ENCODE measurements at regions not wholly inside any gene's neighbourhood (a gene's known extent, or its start where the extent isn't known, plus 50 kb on each side); places are given as distances from the start of the nearest gene placed in this dataset.

GRCh38 chr18:67043276-67043675, 439.4 kb upstream of the CDH19 start:
- no peak for DNase-seq (ENCODE audit: low spot score)
- FAIRE-seq, result no peak

- no peak for FAIRE-seq
Measured at GRCh38 chr18:67041334-67041733, 437.4 kb upstream of the CDH19 start.

GRCh38 chr18:67035026-67035425, 431.1 kb upstream of the CDH19 start:
- FAIRE-seq (no peak), DNase-seq (ENCODE audit: low spot score) (no peak)

More at GRCh38 chr18:67041334-67041733, 437.4 kb upstream of the CDH19 start:
- no peak for DNase-seq (ENCODE audit: low spot score)

- no peak for FAIRE-seq
- DNase-seq (ENCODE audit: low spot score), result no peak
Measured at GRCh38 chr18:67023059-67023458, 419.2 kb upstream of the CDH19 start.

GRCh38 chr18:67010919-67011318, 407.0 kb upstream of the CDH19 start:
- DNase-seq (ENCODE audit: low spot score) (peak; percentile 6), FAIRE-seq (no peak)

GRCh38 chr18:67007999-67008398, 404.1 kb upstream of the CDH19 start:
- FAIRE-seq (no peak), DNase-seq (ENCODE audit: low spot score) (no peak)

- DNase-seq (ENCODE audit: low spot score), result no peak
- no peak for FAIRE-seq
Measured at GRCh38 chr18:67007085-67007484, 403.2 kb upstream of the CDH19 start.

- no peak for FAIRE-seq
- DNase-seq (ENCODE audit: low spot score), result peak; percentile 8
Measured at GRCh38 chr18:67001052-67001451, 397.2 kb upstream of the CDH19 start.

GRCh38 chr18:66999003-66999402, 395.1 kb upstream of the CDH19 start:
- FAIRE-seq (no peak), DNase-seq (ENCODE audit: low spot score) (no peak)

- FAIRE-seq (no peak), DNase-seq (ENCODE audit: low spot score) (no peak)
Measured at GRCh38 chr18:66995270-66995669, 391.4 kb upstream of the CDH19 start.

GRCh38 chr18:66994790-66995189, 390.9 kb upstream of the CDH19 start:
- no peak for FAIRE-seq
- no peak for DNase-seq (ENCODE audit: low spot score)

GRCh38 chr18:66993492-66993891, 389.6 kb upstream of the CDH19 start:
- no peak for FAIRE-seq
- DNase-seq (ENCODE audit: low spot score), result peak; percentile 26

- DNase-seq (ENCODE audit: low spot score) (no peak), FAIRE-seq (no peak)
Measured at GRCh38 chr18:66990909-66991308, 387.0 kb upstream of the CDH19 start.

- FAIRE-seq, result no peak
Measured at GRCh38 chr18:66979009-66979408, 375.1 kb upstream of the CDH19 start.

GRCh38 chr18:66972681-66973080, 368.8 kb upstream of the CDH19 start:
- FAIRE-seq (no peak), DNase-seq (ENCODE audit: low spot score) (no peak)

More at GRCh38 chr18:66979009-66979408, 375.1 kb upstream of the CDH19 start:
- DNase-seq (ENCODE audit: low spot score), result no peak

- DNase-seq (ENCODE audit: low spot score), result no peak
Measured at GRCh38 chr18:66971960-66972359, 368.1 kb upstream of the CDH19 start.

GRCh38 chr18:66966171-66966570, 362.3 kb upstream of the CDH19 start:
- no peak for FAIRE-seq
- DNase-seq (ENCODE audit: low spot score), result no peak

More at GRCh38 chr18:66971960-66972359, 368.1 kb upstream of the CDH19 start:
- FAIRE-seq, result no peak

GRCh38 chr18:66958309-66958708, 354.4 kb upstream of the CDH19 start:
- no peak for FAIRE-seq
- DNase-seq (ENCODE audit: low spot score), result no peak

- DNase-seq (ENCODE audit: low spot score), result no peak
- no peak for FAIRE-seq
Measured at GRCh38 chr18:66951750-66952149, 347.9 kb upstream of the CDH19 start.

- FAIRE-seq (no peak), DNase-seq (ENCODE audit: low spot score) (no peak)
Measured at GRCh38 chr18:66949419-66949818, 345.5 kb upstream of the CDH19 start.

GRCh38 chr18:66937546-66937945, 333.7 kb upstream of the CDH19 start:
- no peak for DNase-seq (ENCODE audit: low spot score)

GRCh38 chr18:66931010-66931409, 327.1 kb upstream of the CDH19 start:
- DNase-seq (ENCODE audit: low spot score), result no peak
- no peak for FAIRE-seq

More at GRCh38 chr18:66937546-66937945, 333.7 kb upstream of the CDH19 start:
- FAIRE-seq, result no peak

- DNase-seq (ENCODE audit: low spot score), result no peak
- FAIRE-seq, result no peak
Measured at GRCh38 chr18:66916834-66917233, 312.9 kb upstream of the CDH19 start.

- DNase-seq (ENCODE audit: low spot score), result no peak
Measured at GRCh38 chr18:66900837-66901236, 296.9 kb upstream of the CDH19 start.

More at GRCh38 chr18:66900837-66901236, 296.9 kb upstream of the CDH19 start:
- no peak for FAIRE-seq

Measured in urothelium cell line (cell line).